ENCODE measurements at regions not wholly inside any gene's neighbourhood (a gene's known extent, or its start where the extent isn't known, plus 50 kb on each side); places are given as distances from the start of the nearest gene placed in this dataset.

- TF ChIP-seq ZNF398 (CRISPR knock-in tag; IDR thresholded peaks at IDR 0.05): no peak
- TF ChIP-seq SMC3 (conservative IDR thresholded peaks at IDR 0.05; ENCODE audit: insufficient read depth, low read depth, low read length): no peak
- TF ChIP-seq MBD1 (CRISPR knock-in tag; IDR thresholded peaks at IDR 0.05): no peak
- TF ChIP-seq ATF4 (CRISPR knock-in tag; IDR thresholded peaks at IDR 0.05): no peak
- no peak for TF ChIP-seq MTA3 (IDR thresholded peaks at IDR 0.05; ENCODE audit: borderline replicate concordance)
These were observed 502.4 kb downstream of the NLGN4X start (continued) for GRCh38 chrX:5726224-5726623.

GRCh38 chrX:5724123-5724522 lies 504.5 kb downstream of the NLGN4X start:
- Histone ChIP-seq H3K9ac (ENCODE audit: insufficient read depth in 1 of 2, low read depth in 2 of 2, low read length in 2 of 2) (no peak overlapping the region), H3K4me1 (replicated peaks in 1 of 2; ENCODE audit: control insufficient read depth in 2 of 2, insufficient read depth in 2 of 2, low read length in 2 of 2) (no peaks in the 10 kb centered on the region), H4K20me1 (replicated peaks; ENCODE audit: control insufficient read depth, insufficient read depth, low read length) (no peaks in the 10 kb centered on the region), H3K9me1 (ENCODE audit: control insufficient read depth, insufficient read depth, low read length) (no peaks in the 10 kb centered on the region), H3K27me3 (ENCODE audit: control insufficient read depth in 2 of 2, insufficient read depth in 2 of 2, low read length in 2 of 2) (no peaks in the 10 kb centered on the region), H3K27ac (ENCODE audit: extremely low read depth, low read depth, low read length) (no peak overlapping the region), H2AFZ (ENCODE audit: low read depth, low read length) (no peak overlapping the region), H3K9me3 (replicated peaks; ENCODE audit: control insufficient read depth, insufficient read depth, low read depth, low read length) (no peaks in the 10 kb centered on the region), H3K4me2 (ENCODE audit: insufficient read depth, low read length) (no peak overlapping the region), H3K79me2 (ENCODE audit: control insufficient read depth, insufficient read depth, low read length) (no peaks in the 10 kb centered on the region), H3K4me3 (no peak overlapping the region), H3K36me3 (ENCODE audit: control insufficient read depth, insufficient read depth, low read length) (no peaks in the 10 kb centered on the region)
- no peak for TF ChIP-seq TRIM24 (IDR thresholded peaks at IDR 0.05)
- no peak for TF ChIP-seq NR2C2 (CRISPR knock-in tag; IDR thresholded peaks at IDR 0.05)
- no peak for TF ChIP-seq NR2C2 (tag; IDR thresholded peaks at IDR 0.05)
- TF ChIP-seq RFX1 (IDR thresholded peaks at IDR 0.05): no peak
- TF ChIP-seq MAFK (IDR thresholded peaks at IDR 0.05; ENCODE audit: low read length): 0 out of 2 replicates have a peak, but pooled peaks have one; percentile 12
- TF ChIP-seq ZBED1 (IDR thresholded peaks at IDR 0.05): no peak
- TF ChIP-seq ARID1B (IDR thresholded peaks at IDR 0.05): no peak
- TF ChIP-seq HNRNPK (IDR thresholded peaks at IDR 0.05; ENCODE audit: low read depth, low read length, poor library complexity, severe bottlenecking): no peak
- ChIA-PET CTCF (ENCODE audit: low intra/inter-chr PET ratio) (no interaction called here), POLR2A (no interaction called here)
- 3% methylated on average over 5 of the region's 5 CpGs for WGBS (ENCODE audit: insufficient coverage, low coverage, missing lambda C conversion rate)
- DNase-seq (ENCODE audit: extremely low read depth in 1 of 4, low spot score in 3 of 4) (no peak), FAIRE-seq (no peak), ATAC-seq (no peak)
- in situ Hi-C loops (cut with MboI): no loop called here
- BruUV-seq (replicated peaks): no TSS peak
- intact Hi-C loops (cut with micrococcal nuclease): no loop called here
